Fibroblast of pulmonary artery (primary cell): ENCODE measurements at regions not wholly inside any gene's neighbourhood (a gene's known extent, or its start where the extent isn't known, plus 50 kb on each side); places are given as distances from the start of the nearest gene placed in this dataset.
"Not testable (repeated sequence)": the region's sequence is repeated elsewhere in the genome, so short reads cannot be mapped to it uniquely, and the experiment has no call there.

ENCODE experiments used
- DNase-seq: peaks from one replicate; pipeline ENCODE4 v3.0.0-alpha.2; 2010; ENCODE audit warnings: low read depth
- H3K4me3 ChIP-seq: replicated peaks from 2 replicates; pipeline ENCODE4 v1.5.1; 2011; ENCODE audit warnings: low read depth, mild to moderate bottlenecking, control low read depth, low read length, moderate library complexity
- TF ChIP-seq, protein P1 (sequence below): IDR thresholded peaks from 2 replicates; pipeline ENCODE4 v1.5.1; 2011; ENCODE audit warnings: mild to moderate bottlenecking, control low read depth, low read length, inconsistent platforms; ENCODE audit errors: missing control alignments

DNA sequence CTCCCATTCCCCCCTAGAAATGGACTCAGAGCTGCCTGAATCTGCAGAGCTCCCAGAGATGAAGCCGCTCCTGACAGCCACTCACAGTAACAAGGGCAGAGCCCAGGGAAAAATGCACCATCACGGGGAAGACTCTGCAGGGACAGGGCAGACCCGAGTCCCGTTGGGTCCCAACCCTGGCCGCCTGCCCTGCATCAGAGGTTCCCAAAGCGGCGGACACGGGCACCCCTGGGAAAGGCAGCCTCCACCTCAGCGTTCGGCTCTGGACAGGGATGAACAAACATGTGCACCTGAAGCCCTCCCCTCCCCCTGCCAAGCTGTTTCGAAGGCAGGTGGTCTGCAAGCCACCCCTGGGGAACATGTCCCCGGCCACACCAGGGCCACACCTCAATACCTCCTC is 320.4 kb downstream of the ADGRD1 start:
- no peak overlapping the region for H3K4me3 ChIP-seq
- DNase-seq: no peak
- TF ChIP-seq, protein P1, sequence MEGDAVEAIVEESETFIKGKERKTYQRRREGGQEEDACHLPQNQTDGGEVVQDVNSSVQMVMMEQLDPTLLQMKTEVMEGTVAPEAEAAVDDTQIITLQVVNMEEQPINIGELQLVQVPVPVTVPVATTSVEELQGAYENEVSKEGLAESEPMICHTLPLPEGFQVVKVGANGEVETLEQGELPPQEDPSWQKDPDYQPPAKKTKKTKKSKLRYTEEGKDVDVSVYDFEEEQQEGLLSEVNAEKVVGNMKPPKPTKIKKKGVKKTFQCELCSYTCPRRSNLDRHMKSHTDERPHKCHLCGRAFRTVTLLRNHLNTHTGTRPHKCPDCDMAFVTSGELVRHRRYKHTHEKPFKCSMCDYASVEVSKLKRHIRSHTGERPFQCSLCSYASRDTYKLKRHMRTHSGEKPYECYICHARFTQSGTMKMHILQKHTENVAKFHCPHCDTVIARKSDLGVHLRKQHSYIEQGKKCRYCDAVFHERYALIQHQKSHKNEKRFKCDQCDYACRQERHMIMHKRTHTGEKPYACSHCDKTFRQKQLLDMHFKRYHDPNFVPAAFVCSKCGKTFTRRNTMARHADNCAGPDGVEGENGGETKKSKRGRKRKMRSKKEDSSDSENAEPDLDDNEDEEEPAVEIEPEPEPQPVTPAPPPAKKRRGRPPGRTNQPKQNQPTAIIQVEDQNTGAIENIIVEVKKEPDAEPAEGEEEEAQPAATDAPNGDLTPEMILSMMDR: no peak

DNA sequence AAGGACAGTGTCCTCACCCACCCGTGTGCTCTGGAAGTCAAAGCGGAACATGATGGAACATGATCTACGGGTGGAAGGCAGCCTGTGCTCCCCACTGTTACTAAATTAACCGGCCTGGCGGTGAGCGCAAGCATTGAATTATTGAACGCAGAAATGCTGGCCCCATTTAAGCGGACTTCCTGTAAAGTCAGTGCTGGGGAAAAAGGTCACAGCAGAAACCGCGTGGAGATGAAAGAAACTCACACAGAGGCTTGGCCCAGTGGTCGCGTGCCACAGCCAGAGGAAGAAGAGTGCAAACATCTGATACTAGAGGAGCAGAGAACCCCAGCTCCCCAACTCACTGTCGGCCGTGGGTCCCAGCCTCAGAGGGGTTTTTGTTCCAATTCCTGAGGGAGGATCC is 321.2 kb downstream of the ADGRD1 start:
- no peak overlapping the region for H3K4me3 ChIP-seq
- no peak for DNase-seq
- TF ChIP-seq, protein P1: no peak

DNA sequence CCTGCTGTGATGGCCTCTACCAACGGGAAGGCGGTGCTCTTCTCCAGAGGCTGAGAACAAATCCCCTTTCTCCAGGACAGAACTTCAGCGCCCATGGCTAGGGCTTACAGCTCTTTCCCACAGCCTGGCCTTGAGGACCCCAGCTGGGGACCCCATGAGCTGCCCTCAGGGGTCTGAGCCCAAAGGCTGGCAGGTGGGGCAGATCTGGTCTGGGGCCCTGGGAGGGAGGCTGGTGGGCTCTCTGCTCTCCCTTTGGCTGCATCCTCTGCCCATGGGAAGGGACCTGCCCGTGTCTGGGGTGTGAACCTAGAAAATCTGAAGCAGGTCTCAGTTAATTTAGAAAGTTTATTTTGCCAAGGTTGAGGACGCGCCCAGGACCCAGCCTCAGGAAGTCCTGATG is 322.1 kb downstream of the ADGRD1 start:
- H3K4me3 ChIP-seq: no peak overlapping the region
- TF ChIP-seq, protein P1: no peak
- no peak for DNase-seq

DNA sequence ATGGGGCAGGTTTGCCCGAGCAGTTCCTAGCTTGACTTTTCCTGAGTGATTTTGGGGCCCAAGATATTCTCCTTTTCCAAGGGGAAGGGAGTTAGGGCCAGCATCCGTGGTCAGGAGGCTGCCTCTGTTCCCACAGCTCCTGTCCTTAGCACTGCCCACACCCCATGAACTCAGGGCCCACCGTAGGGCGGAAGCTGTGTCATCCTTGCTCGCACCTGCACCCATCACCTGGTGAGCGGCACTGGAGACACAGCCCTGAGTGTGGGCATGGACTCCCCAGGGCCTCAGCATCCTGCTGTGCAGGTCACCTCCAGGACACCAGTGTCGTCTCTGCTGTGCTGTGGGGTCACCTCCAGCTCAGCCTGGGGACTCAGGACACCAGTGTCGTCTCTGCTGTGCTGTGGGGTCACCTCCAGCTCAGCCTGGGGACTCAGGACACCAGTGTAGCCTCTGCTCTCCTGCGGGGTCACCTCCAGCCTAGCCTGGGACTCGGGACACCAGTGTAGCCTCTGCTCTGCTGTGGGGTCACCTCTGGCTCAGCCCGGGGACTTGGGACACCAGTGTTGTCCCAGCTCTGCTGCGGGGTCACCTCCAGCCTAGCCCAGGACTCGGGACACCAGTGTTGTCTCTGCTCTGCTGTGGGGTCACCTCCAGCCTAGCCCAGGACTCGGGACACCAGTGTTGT is 322.9 kb downstream of the ADGRD1 start:
- H3K4me3 ChIP-seq: no peak overlapping the region
- TF ChIP-seq, protein P1: no peak
- no peak for DNase-seq

DNA sequence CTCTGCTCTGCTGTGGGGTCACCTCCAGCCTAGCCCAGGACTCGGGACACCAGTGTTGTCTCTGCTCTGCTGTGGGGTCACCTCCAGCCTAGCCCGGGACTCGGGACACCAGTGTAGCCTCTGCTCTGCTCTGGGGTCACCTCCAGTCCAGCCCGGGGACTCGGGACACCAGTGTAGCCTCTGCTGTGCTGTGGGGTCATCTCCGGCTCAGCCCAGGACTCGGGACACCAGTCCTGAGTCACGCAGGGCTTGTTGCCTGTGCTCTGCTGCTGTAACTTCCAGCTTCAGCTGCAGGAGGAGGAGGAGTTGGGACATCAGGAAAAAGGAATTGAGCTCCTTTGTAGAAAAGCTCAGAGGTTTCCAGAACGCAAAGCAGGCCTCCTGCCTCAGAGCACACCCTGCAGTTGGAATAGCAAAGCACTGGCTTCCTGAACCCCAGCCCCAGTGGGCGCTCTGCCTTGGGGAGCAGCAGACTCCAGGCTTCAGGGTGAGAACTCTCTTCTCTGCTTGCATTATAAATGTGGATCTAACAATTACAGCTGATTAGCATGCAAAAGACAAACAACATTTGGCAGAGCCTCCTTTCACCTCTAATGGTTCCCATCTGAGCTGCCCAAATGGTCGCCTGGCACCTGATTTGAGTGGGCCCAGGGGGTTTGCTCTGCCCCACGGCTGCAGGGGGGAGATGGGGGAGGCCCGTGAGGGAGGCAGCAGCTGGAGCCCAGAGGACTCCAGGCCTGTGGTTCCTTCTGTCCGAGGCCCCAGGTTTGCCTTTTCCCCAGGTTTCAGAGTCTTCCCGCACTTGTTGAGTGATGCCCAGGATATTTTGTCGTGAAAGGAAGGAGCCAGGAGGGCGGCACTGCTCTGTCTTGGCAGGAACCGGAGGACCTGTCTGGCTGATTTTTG is 323.7 kb downstream of the ADGRD1 start:
- DNase-seq, H3K4me3 ChIP-seq: not testable (repeated sequence)

DNA sequence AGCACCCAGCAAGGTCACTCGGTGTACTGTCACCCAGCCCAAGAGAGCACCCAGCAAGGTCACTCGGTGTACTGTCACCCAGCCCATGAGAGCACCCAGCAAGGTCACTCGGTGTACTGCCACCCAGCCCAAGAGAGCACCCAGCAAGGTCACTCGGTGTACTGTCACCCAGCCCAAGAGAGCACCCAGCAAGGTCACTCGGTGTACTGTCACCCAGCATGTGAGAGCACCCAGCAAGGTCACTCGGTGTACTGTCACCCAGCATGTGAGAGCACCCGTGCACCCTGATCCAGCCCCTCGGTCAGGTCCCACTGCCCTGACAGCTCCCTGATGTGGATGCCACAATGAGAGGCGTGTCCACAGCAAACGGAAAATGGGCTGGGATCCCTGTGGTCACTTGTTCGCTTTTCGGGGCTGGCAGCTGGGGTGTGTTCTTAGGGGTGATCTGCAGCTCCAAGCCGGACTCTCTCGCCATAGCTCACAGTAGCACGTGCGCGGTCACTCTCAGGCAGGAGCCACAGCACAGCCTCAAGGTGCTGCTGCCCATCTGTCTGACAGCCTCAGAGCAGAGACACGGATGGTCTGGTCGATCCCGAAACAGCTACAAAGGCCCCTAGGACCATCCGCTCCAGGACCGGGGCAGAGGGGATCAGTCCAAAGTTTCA is 324.9 kb downstream of the ADGRD1 start:
- DNase-seq, H3K4me3 ChIP-seq: not testable (repeated sequence)

DNA sequence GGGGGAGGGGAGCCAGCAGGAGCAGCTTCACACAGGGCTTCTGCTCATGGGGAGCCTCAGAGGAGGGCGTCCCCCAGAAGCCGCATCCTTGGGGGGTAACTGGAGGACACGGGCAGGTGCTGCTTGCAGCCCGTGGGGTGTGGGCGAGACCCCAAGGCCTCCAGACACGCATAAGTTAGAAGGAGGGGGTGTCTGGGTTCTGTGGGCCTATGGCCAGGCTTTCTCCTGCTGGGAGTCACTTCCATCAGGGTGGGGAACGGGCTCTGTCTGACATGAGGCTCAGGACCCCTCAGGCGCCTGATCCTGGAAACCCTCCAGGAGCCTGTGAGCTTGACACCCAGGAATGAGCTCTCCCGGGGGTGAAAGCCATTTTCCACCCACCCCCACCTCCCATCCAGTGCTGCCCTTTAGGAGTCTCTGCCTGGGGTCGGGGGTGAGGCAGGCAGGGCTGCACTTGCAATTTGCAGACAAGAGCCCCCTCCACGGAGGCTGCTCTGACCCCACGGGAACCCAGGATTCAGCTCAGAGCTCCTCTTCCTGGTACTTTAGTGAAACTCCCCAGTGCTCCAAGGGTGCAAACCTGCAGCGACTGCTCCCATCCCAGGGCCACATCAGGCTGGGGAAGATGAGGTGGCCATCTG is 325.7 kb downstream of the ADGRD1 start:
- TF ChIP-seq, protein P1: no peak
- no peak overlapping the region for H3K4me3 ChIP-seq
- DNase-seq: no peak
